ENCODE measurements at regions not wholly inside any gene's neighbourhood (a gene's known extent, or its start where the extent isn't known, plus 50 kb on each side); places are given as distances from the start of the nearest gene placed in this dataset.
"Not testable (repeated sequence)": the region's sequence is repeated elsewhere in the genome, so short reads cannot be mapped to it uniquely, and the experiment has no call there.

DNA sequence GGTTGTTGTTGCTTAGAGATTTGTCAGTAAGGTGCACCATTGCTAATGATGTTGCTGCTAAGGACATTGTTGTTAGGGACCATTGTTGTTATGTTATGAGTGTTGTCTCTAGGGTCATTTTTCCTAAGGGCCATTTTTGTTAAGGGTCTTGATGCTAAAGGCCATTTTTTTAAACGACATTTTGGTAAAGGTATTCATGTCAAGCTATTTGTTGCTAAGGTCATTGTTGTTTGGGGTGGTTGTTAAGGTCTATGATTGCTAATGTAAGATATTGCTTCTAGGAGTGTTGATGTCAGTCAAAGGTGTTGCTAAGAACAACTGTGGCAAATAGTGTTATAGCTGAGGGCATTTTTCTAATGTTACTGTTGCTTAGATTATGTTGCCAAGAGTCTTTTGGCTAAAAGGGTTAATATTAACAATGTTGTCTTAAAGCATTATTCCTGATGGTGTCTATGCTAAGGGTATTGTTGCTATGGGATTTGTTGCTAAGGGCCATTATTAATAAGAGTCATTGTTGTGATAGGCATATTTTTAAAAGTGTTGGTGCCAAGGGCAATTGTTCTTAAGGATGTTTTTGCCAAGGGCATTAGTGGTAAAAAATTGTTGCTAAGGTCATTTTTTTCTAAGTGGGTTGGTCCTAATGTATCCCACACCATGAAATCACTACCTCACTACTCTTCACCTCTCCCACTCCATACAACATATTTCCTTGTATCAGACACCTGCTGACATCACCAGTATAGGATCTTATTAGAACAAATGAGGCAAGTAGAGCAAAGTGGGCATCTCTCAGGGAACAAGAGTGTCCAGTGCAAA lies 56.2 kb downstream of the SPATA31A6 start:
- not testable (repeated sequence) for H3K36me3 ChIP-seq (ENCODE audit: control insufficient read depth in 5 of 5, insufficient read depth in 5 of 5, low read length in 5 of 5); H3K9me3 ChIP-seq (ENCODE audit: control insufficient read depth in 5 of 5, low read length in 5 of 5); H3K27ac ChIP-seq (ENCODE audit: low read depth, low read length)

DNA sequence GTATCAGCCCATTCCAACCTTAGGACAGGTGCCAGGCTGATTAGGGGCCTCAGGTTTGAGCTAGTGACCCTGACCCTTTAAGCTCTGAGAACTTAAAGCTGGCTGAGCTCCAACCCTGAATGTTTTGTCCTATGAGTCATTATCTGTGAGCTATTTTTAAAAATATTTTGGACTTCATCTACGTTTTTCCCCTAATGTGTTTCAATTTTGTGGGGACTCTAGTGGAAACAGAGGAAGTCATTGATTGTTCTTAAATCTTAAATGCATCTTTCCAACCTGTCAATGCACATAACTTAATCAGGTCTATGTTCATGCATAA lies 56.8 kb downstream of the SPATA31A6 start:
- H3K27ac ChIP-seq (ENCODE audit: low read depth, low read length), result not testable (repeated sequence)

More for the DNA sequence above, 56.2 kb downstream of the SPATA31A6 start:
- H3K9ac ChIP-seq (ENCODE audit: low read length in 5 of 5); H3K27me3 ChIP-seq (ENCODE audit: control insufficient read depth in 5 of 5, insufficient read depth in 4 of 5, low read length in 5 of 5); H3K4me3 ChIP-seq (ENCODE audit: low read depth in 1 of 5, low read length in 5 of 5); H3K4me1 ChIP-seq (ENCODE audit: control insufficient read depth in 5 of 5, insufficient read depth in 5 of 5, low read length in 5 of 5): not testable (repeated sequence)

GRCh38 chr9:42243211-42243610 lies 59.8 kb downstream of the SPATA31A6 start:
- not testable (repeated sequence) for H3K9ac ChIP-seq (ENCODE audit: low read length in 5 of 5); H3K36me3 ChIP-seq (ENCODE audit: control insufficient read depth in 5 of 5, insufficient read depth in 5 of 5, low read length in 5 of 5); H3K27me3 ChIP-seq (ENCODE audit: control insufficient read depth in 5 of 5, insufficient read depth in 4 of 5, low read length in 5 of 5); H3K4me3 ChIP-seq (ENCODE audit: low read depth in 1 of 5, low read length in 5 of 5); H3K4me1 ChIP-seq (ENCODE audit: control insufficient read depth in 5 of 5, insufficient read depth in 5 of 5, low read length in 5 of 5); H3K9me3 ChIP-seq (ENCODE audit: control insufficient read depth in 5 of 5, low read length in 5 of 5); H3K27ac ChIP-seq (ENCODE audit: low read depth, low read length)

More for the DNA sequence above, 56.8 kb downstream of the SPATA31A6 start:
- H3K27me3 ChIP-seq (ENCODE audit: control insufficient read depth in 5 of 5, insufficient read depth in 4 of 5, low read length in 5 of 5); H3K4me1 ChIP-seq (ENCODE audit: control insufficient read depth in 5 of 5, insufficient read depth in 5 of 5, low read length in 5 of 5); H3K4me3 ChIP-seq (ENCODE audit: low read depth in 1 of 5, low read length in 5 of 5); H3K9ac ChIP-seq (ENCODE audit: low read length in 5 of 5); H3K9me3 ChIP-seq (ENCODE audit: control insufficient read depth in 5 of 5, low read length in 5 of 5); H3K36me3 ChIP-seq (ENCODE audit: control insufficient read depth in 5 of 5, insufficient read depth in 5 of 5, low read length in 5 of 5): not testable (repeated sequence)

DNA sequence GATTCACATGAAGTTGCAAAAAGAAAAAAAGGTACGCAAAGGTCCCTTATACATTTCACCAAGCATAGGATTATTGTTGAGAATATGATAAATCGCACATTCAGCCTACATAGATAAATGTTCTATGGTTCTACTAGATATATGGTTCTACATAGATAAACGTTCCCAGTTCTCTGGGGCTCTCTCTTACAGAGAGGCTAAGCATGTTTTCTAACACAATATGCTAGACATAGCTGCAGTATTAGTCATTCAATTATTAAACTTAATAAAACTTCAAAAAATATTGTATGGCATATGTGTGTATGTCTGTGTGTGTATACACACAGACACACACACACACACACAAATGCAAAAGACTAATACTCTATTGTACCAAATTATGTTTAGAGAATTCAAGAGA lies 60.4 kb downstream of the SPATA31A6 start:
- H3K36me3 ChIP-seq (ENCODE audit: control insufficient read depth in 5 of 5, insufficient read depth in 5 of 5, low read length in 5 of 5); H3K27me3 ChIP-seq (ENCODE audit: control insufficient read depth in 5 of 5, insufficient read depth in 4 of 5, low read length in 5 of 5): not testable (repeated sequence)

GRCh38 chr9:42268729-42269128 lies 85.3 kb downstream of the SPATA31A6 start:
- H3K27ac ChIP-seq (ENCODE audit: low read depth, low read length); H3K27me3 ChIP-seq (ENCODE audit: control insufficient read depth in 5 of 5, insufficient read depth in 4 of 5, low read length in 5 of 5); H3K36me3 ChIP-seq (ENCODE audit: control insufficient read depth in 5 of 5, insufficient read depth in 5 of 5, low read length in 5 of 5); H3K9me3 ChIP-seq (ENCODE audit: control insufficient read depth in 5 of 5, low read length in 5 of 5); H3K4me1 ChIP-seq (ENCODE audit: control insufficient read depth in 5 of 5, insufficient read depth in 5 of 5, low read length in 5 of 5); H3K4me3 ChIP-seq (ENCODE audit: low read depth in 1 of 5, low read length in 5 of 5); H3K9ac ChIP-seq (ENCODE audit: low read length in 5 of 5): not testable (repeated sequence)

More for the DNA sequence above, 60.4 kb downstream of the SPATA31A6 start:
- not testable (repeated sequence) for H3K27ac ChIP-seq (ENCODE audit: low read depth, low read length); H3K4me1 ChIP-seq (ENCODE audit: control insufficient read depth in 5 of 5, insufficient read depth in 5 of 5, low read length in 5 of 5); H3K9ac ChIP-seq (ENCODE audit: low read length in 5 of 5); H3K9me3 ChIP-seq (ENCODE audit: control insufficient read depth in 5 of 5, low read length in 5 of 5); H3K4me3 ChIP-seq (ENCODE audit: low read depth in 1 of 5, low read length in 5 of 5)

DNA sequence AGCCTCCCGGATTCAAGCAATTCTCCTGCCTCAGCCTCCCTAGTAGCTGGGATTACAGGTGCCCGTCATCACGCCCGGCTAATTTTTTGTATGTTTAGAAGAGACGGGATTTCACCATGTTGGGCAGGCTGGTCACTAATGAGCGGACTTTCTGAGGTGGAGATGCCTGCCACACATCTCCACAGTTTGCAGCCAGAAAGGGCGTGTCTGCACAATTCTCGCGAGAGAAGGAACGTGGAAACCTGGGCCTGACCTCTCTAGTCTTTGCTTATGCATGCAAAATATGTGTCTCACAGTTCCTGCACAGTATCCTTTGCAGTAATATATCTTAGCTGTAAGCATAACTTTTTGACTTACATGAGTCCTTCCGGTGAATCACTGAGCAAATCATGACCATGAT lies 85.7 kb downstream of the SPATA31A6 start:
- H3K36me3 ChIP-seq (ENCODE audit: control insufficient read depth in 5 of 5, insufficient read depth in 5 of 5, low read length in 5 of 5); H3K27ac ChIP-seq (ENCODE audit: low read depth, low read length); H3K9me3 ChIP-seq (ENCODE audit: control insufficient read depth in 5 of 5, low read length in 5 of 5); H3K9ac ChIP-seq (ENCODE audit: low read length in 5 of 5); H3K4me1 ChIP-seq (ENCODE audit: control insufficient read depth in 5 of 5, insufficient read depth in 5 of 5, low read length in 5 of 5); H3K27me3 ChIP-seq (ENCODE audit: control insufficient read depth in 5 of 5, insufficient read depth in 4 of 5, low read length in 5 of 5); H3K4me3 ChIP-seq (ENCODE audit: low read depth in 1 of 5, low read length in 5 of 5): not testable (repeated sequence)

DNA sequence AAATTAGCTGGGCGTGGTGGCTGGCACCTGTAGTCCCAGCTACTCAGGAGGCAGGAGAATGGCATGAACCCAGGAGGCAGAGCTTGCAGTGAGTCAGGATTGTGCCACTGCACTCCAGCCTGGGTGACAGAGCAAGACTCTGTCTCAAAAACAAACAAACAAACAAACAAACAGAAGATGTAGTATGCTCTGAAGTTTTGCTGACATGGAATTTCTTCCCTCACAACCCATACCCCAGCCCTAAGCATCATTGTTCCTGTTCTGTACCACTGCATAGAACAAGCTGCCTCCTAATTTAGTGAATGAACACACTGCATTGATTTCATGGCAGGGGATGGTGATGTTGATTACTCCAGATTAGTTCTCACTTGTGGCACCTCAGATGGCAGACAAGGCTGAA lies 89.7 kb downstream of the SPATA31A6 start:
- not testable (repeated sequence) for H3K27ac ChIP-seq (ENCODE audit: low read depth, low read length); H3K4me3 ChIP-seq (ENCODE audit: low read depth in 1 of 5, low read length in 5 of 5); H3K36me3 ChIP-seq (ENCODE audit: control insufficient read depth in 5 of 5, insufficient read depth in 5 of 5, low read length in 5 of 5); H3K27me3 ChIP-seq (ENCODE audit: control insufficient read depth in 5 of 5, insufficient read depth in 4 of 5, low read length in 5 of 5); H3K9ac ChIP-seq (ENCODE audit: low read length in 5 of 5); H3K9me3 ChIP-seq (ENCODE audit: control insufficient read depth in 5 of 5, low read length in 5 of 5); H3K4me1 ChIP-seq (ENCODE audit: control insufficient read depth in 5 of 5, insufficient read depth in 5 of 5, low read length in 5 of 5)

DNA sequence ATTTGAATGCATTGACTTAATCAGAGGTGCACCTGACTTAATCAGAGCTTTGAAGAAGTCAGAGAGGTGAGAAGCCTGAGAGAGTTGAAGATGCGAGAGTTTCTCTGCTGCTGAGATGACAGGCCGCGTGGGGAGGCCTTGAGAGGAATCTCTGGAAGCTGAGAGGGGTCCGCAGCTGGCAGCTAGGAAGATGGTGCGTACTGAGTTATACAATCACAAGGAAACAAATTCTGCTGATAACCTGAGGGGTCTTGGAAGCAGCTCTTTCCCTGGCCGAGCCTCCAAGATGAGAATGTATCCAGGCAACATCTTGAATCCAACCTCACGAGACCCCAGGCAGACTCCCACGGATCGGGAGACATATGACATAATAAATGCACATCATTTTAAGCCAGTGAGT lies 91.7 kb downstream of the SPATA31A6 start:
- H3K9me3 ChIP-seq (ENCODE audit: control insufficient read depth in 5 of 5, low read length in 5 of 5), result no peaks in the 10 kb centered on the region
- no peaks in the 10 kb centered on the region for H3K4me1 ChIP-seq (ENCODE audit: control insufficient read depth in 5 of 5, insufficient read depth in 5 of 5, low read length in 5 of 5)
- H3K27me3 ChIP-seq (ENCODE audit: control insufficient read depth in 5 of 5, insufficient read depth in 4 of 5, low read length in 5 of 5), result no peaks in the 10 kb centered on the region
- no peak overlapping the region for H3K9ac ChIP-seq (ENCODE audit: low read length in 5 of 5)
- H3K36me3 ChIP-seq (ENCODE audit: control insufficient read depth in 5 of 5, insufficient read depth in 5 of 5, low read length in 5 of 5), result no peaks in the 10 kb centered on the region
- no peak overlapping the region for H3K4me3 ChIP-seq (ENCODE audit: low read depth in 1 of 5, low read length in 5 of 5)
- no peak overlapping the region for H3K27ac ChIP-seq (ENCODE audit: low read depth, low read length)

DNA sequence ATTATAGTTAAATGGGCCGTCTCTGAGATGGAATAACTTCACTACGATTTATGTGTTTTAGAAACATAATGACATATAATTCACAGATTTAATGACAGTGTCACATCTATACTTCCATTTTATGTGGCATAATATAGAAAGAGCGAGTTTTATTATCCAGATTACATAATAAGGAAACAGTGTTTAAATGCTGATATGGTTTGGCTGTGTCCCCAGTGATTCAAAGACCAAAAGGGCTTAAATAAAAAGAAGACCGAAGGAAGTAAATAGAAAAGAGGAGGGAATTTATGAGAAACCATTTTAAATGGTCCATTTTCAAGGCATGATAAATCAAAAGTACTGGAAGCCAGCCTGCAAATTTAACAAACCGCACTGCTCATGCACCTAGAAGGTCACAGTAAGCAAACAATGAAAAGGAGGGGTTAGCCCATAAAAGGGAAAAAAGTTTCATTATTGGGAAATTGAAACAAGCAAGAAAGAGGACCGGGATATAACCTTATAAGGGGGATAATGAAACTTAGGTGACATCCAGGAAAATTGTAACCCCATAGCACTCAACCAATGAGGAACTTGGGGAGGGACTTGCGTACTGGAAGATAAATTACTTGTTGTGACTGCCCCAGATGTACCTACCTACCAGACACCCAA lies 99.2 kb downstream of the SPATA31A6 start:
- not testable (repeated sequence) for H3K9ac ChIP-seq (ENCODE audit: low read length in 5 of 5); H3K4me1 ChIP-seq (ENCODE audit: control insufficient read depth in 5 of 5, insufficient read depth in 5 of 5, low read length in 5 of 5); H3K4me3 ChIP-seq (ENCODE audit: low read depth in 1 of 5, low read length in 5 of 5); H3K27ac ChIP-seq (ENCODE audit: low read depth, low read length); H3K36me3 ChIP-seq (ENCODE audit: control insufficient read depth in 5 of 5, insufficient read depth in 5 of 5, low read length in 5 of 5); H3K9me3 ChIP-seq (ENCODE audit: control insufficient read depth in 5 of 5, low read length in 5 of 5); H3K27me3 ChIP-seq (ENCODE audit: control insufficient read depth in 5 of 5, insufficient read depth in 4 of 5, low read length in 5 of 5)

GRCh38 chr9:42283179-42283543 lies 99.7 kb downstream of the SPATA31A6 start:
- H3K9ac ChIP-seq (ENCODE audit: low read length in 5 of 5); H3K27me3 ChIP-seq (ENCODE audit: control insufficient read depth in 5 of 5, insufficient read depth in 4 of 5, low read length in 5 of 5); H3K36me3 ChIP-seq (ENCODE audit: control insufficient read depth in 5 of 5, insufficient read depth in 5 of 5, low read length in 5 of 5); H3K27ac ChIP-seq (ENCODE audit: low read depth, low read length); H3K4me3 ChIP-seq (ENCODE audit: low read depth in 1 of 5, low read length in 5 of 5); H3K4me1 ChIP-seq (ENCODE audit: control insufficient read depth in 5 of 5, insufficient read depth in 5 of 5, low read length in 5 of 5); H3K9me3 ChIP-seq (ENCODE audit: control insufficient read depth in 5 of 5, low read length in 5 of 5): not testable (repeated sequence)

All from subcutaneous abdominal adipose tissue (tissue), 5 donors.